HEK293 (cell line): ENCODE measurements at regions not wholly inside any gene's neighbourhood (a gene's known extent, or its start where the extent isn't known, plus 50 kb on each side); places are given as distances from the start of the nearest gene placed in this dataset.

ENCODE experiments used
- CTCF ChIA-PET: fragments of 350-600 bp; formaldehyde crosslinking; extraction: SDS; loops from one replicate; lab custom pipeline; 2021; ENCODE audit warnings: antibody characterized with exemption; lab: Yijun Ruan, JAX
- POLR2A ChIA-PET: fragments of 300-600 bp; formaldehyde crosslinking; extraction: SDS; loops from one replicate; lab custom pipeline; 2020; ENCODE audit warnings: antibody characterized with exemption, inconsistent platforms; lab: Yijun Ruan, JAX
- H3K27ac ChIP-seq: fragments of 200-500 bp; sonication (Bioruptor generic); 2 replicates; pipeline ENCODE4 v1.5.1; 2014; ENCODE audit warnings: low read depth, low read length, control low read depth, inconsistent platforms; ENCODE audit errors: extremely low read depth
- H3K36me3 ChIP-seq, 2 experiments: fragments of 200-500 bp in 1 of 2; sonication (Bioruptor generic) in 1 of 2; 1 replicate in 1 of 2; 2 replicates in 1 of 2; pipeline ENCODE4 v1.5.1; 2014 to 2017; ENCODE audit warnings: inconsistent platforms in 2 of 2, low read length in 2 of 2; ENCODE audit not compliant: control insufficient read depth in 2 of 2, insufficient read depth in 1 of 2
- H3K4me1 ChIP-seq: fragments of 200-500 bp; sonication (Bioruptor generic); 2 replicates; pipeline ENCODE4 v1.5.1; 2014; ENCODE audit warnings: mild to moderate bottlenecking, low read length, inconsistent platforms; ENCODE audit not compliant: control insufficient read depth, insufficient read depth
- H3K4me3 ChIP-seq: 2 replicates; pipeline ENCODE4 v1.5.1; 2011; ENCODE audit warnings: low read depth, mild to moderate bottlenecking, control low read depth, low read length, moderate library complexity
- H3K9me3 ChIP-seq: fragments of 200-500 bp; sonication (Bioruptor generic); 2 replicates; pipeline ENCODE4 v1.5.1; 2014; ENCODE audit warnings: low read depth, low read length, inconsistent platforms; ENCODE audit not compliant: control insufficient read depth, insufficient read depth
- GLIS1 ChIP-seq: fragments of 450-650 bp; formaldehyde crosslinking; IDR thresholded peaks from 2 replicates; pipeline ENCODE4 v1.5.1; 2016; ENCODE audit warnings: missing biosample characterization, missing genetic modification characterization
- OVOL3 ChIP-seq: fragments of 450-650 bp; formaldehyde crosslinking; IDR thresholded peaks from 2 replicates; pipeline ENCODE4 v1.5.1; 2016; ENCODE audit warnings: missing biosample characterization, missing genetic modification characterization
- REPIN1 ChIP-seq: fragments of 450-650 bp; formaldehyde crosslinking; IDR thresholded peaks from 2 replicates; pipeline ENCODE4 v1.5.1; 2017; ENCODE audit warnings: missing biosample characterization, missing genetic modification characterization, low read depth
- TCF7L2 ChIP-seq: IDR thresholded peaks from 2 replicates; pipeline ENCODE4 v1.6.1; 2011; ENCODE audit warnings: low read depth, mild to moderate bottlenecking, inconsistent platforms, low read length, moderate library complexity, borderline replicate concordance
- YY2 ChIP-seq: fragments of 450-650 bp; formaldehyde crosslinking; IDR thresholded peaks from 2 replicates; pipeline ENCODE4 v1.5.1; 2016; ENCODE audit warnings: missing biosample characterization, missing genetic modification characterization
- ZBTB21 ChIP-seq: fragments of 450-650 bp; formaldehyde crosslinking; IDR thresholded peaks from 2 replicates; pipeline ENCODE4 v1.5.1; 2017; ENCODE audit warnings: missing biosample characterization, missing genetic modification characterization
- ZEB2 ChIP-seq: fragments of 450-650 bp; formaldehyde crosslinking; IDR thresholded peaks from 2 replicates; pipeline ENCODE4 v1.5.1; 2016; ENCODE audit warnings: missing biosample characterization, missing genetic modification characterization
- ZNF121 ChIP-seq: fragments of 450-650 bp; formaldehyde crosslinking; IDR thresholded peaks from 2 replicates; pipeline ENCODE4 v1.5.1; 2016; ENCODE audit warnings: missing biosample characterization, missing genetic modification characterization
- ZNF140 ChIP-seq: fragments of 450-650 bp; formaldehyde crosslinking; IDR thresholded peaks from 2 replicates; pipeline ENCODE4 v1.5.1; 2016; ENCODE audit warnings: missing biosample characterization, missing genetic modification characterization
- ZNF174 ChIP-seq: fragments of 450-650 bp; formaldehyde crosslinking; IDR thresholded peaks from 2 replicates; pipeline ENCODE4 v1.5.0; 2017; ENCODE audit warnings: missing biosample characterization, mild to moderate bottlenecking, missing genetic modification characterization
- ZNF214 ChIP-seq: fragments of 450-650 bp; formaldehyde crosslinking; IDR thresholded peaks from 2 replicates; pipeline ENCODE4 v1.5.1; 2017; ENCODE audit warnings: missing biosample characterization, mild to moderate bottlenecking, missing genetic modification characterization, borderline replicate concordance
- ZNF292 ChIP-seq: fragments of 450-650 bp; formaldehyde crosslinking; IDR thresholded peaks from 2 replicates; pipeline ENCODE4 v1.5.1; 2016; ENCODE audit warnings: low read depth, missing biosample characterization, missing genetic modification characterization, borderline replicate concordance
- ZNF324 ChIP-seq: fragments of 450-650 bp; formaldehyde crosslinking; IDR thresholded peaks from 2 replicates; pipeline ENCODE4 v1.5.1; 2016; ENCODE audit warnings: missing biosample characterization, missing genetic modification characterization
- ZNF416 ChIP-seq: fragments of 450-650 bp; formaldehyde crosslinking; IDR thresholded peaks from 2 replicates; pipeline ENCODE4 v1.5.1; 2016; ENCODE audit warnings: missing biosample characterization, missing genetic modification characterization
- ZNF426 ChIP-seq: fragments of 450-650 bp; formaldehyde crosslinking; IDR thresholded peaks from 2 replicates; pipeline ENCODE4 v1.5.1; 2017; ENCODE audit warnings: missing biosample characterization, missing genetic modification characterization, mild to moderate bottlenecking, inconsistent platforms, moderate library complexity
- ZNF473 ChIP-seq: fragments of 450-650 bp; formaldehyde crosslinking; IDR thresholded peaks from 2 replicates; pipeline ENCODE4 v1.5.1; 2017; ENCODE audit warnings: missing biosample characterization, missing genetic modification characterization
- ZNF560 ChIP-seq: fragments of 450-650 bp; formaldehyde crosslinking; IDR thresholded peaks from 2 replicates; pipeline ENCODE4 v1.5.1; 2017; ENCODE audit warnings: missing biosample characterization, missing genetic modification characterization, borderline replicate concordance
- ZNF623 ChIP-seq: fragments of 450-650 bp; formaldehyde crosslinking; IDR thresholded peaks from 2 replicates; pipeline ENCODE4 v1.5.1; 2016; ENCODE audit warnings: missing biosample characterization, missing genetic modification characterization
- ZNF660 ChIP-seq: fragments of 450-650 bp; IDR thresholded peaks from 2 replicates; pipeline ENCODE4 v1.5.1; 2018; ENCODE audit warnings: missing biosample characterization, mild to moderate bottlenecking, missing genetic modification characterization
- ZNF777 ChIP-seq: fragments of 450-650 bp; formaldehyde crosslinking; IDR thresholded peaks from 2 replicates; pipeline ENCODE4 v1.5.1; 2017; ENCODE audit warnings: missing biosample characterization, missing genetic modification characterization, borderline replicate concordance
- ZNF785 ChIP-seq: fragments of 450-650 bp; formaldehyde crosslinking; IDR thresholded peaks from 2 replicates; pipeline ENCODE4 v1.5.1; 2016; ENCODE audit warnings: missing biosample characterization, missing genetic modification characterization
- TF ChIP-seq, protein P1 (sequence below): fragments of 450-650 bp; formaldehyde crosslinking; IDR thresholded peaks from 2 replicates; pipeline ENCODE4 v1.5.1; 2017; ENCODE audit warnings: missing biosample characterization, missing genetic modification characterization
- TF ChIP-seq, protein P2 (sequence below): fragments of 450-650 bp; formaldehyde crosslinking; IDR thresholded peaks from 2 replicates; pipeline ENCODE4 v1.5.1; 2016; ENCODE audit warnings: missing biosample characterization, missing genetic modification characterization

DNA sequence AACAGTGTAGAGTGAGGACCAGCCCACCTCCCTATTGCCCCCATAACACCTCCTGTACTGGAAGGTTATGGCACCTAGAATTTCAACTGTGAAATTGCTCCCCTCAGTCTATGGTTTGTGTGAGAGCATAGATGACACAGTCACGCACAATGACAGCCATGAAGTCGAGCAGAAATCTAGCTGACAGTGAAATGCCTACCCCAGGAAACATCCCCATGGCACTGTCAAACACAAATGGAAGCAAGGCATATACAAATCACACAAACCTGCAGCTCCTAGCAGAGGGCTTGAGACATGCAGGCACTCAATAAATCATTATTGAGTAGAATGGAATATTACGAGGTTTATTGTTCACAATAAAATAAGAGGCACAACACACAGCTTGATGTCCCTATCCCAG lies 142.5 kb upstream of the ST6GALNAC5 start (continued):
- TF ChIP-seq, protein P1, sequence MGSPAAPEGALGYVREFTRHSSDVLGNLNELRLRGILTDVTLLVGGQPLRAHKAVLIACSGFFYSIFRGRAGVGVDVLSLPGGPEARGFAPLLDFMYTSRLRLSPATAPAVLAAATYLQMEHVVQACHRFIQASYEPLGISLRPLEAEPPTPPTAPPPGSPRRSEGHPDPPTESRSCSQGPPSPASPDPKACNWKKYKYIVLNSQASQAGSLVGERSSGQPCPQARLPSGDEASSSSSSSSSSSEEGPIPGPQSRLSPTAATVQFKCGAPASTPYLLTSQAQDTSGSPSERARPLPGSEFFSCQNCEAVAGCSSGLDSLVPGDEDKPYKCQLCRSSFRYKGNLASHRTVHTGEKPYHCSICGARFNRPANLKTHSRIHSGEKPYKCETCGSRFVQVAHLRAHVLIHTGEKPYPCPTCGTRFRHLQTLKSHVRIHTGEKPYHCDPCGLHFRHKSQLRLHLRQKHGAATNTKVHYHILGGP (tag by site-specific recombination): no peak
- TF ChIP-seq ZNF623: no peak
- no peak for TF ChIP-seq ZNF324
- no peak for TF ChIP-seq ZNF174 (tag by site-specific recombination)

DNA sequence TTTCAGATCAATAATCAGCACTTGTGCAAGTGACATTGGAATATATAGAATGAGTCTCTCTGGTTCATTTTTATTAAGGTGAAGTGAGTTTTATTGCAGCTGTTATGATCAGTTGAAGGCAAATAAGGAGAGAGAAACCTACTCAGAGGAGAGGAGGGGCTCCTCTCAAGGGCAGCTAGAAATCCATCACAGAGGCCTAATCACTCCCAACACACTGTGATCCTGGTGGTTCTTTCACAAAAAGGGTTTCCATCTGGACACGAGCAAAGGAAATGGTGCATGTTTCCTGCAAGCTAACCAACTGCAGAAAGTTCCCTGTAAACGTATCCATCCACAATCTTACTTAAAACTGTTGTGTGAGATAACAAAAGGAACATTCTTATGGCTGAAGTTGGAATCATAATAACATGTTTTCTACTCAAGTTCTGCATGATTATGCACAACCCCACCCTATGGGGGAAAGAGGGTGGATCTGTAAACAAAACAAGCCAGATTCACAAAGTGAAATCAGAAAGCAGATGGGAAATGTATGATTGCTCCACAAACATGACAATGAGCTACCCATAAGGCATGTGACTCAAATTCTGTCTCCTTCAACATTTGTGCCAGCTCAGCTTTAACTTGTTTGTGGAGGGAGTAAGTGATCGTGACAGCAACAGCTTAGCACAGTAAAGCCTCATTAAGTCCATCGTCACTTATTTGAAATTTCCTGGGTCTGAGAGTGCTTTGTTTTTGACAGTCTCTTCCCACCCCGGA lies 141.2 kb upstream of the ST6GALNAC5 start:
- CTCF ChIA-PET: no interaction called here
- POLR2A ChIA-PET: no interaction called here
- no peak overlapping the region for H3K4me3 ChIP-seq
- H3K9me3 ChIP-seq: no peaks in the 10 kb centered on the region
- no peaks in the 10 kb centered on the region for H3K4me1 ChIP-seq
- H3K27ac ChIP-seq: no peak overlapping the region
- no peaks in the 10 kb centered on the region for H3K36me3 ChIP-seq
- TF ChIP-seq YY2 (no peak), TCF7L2 (no peak), ZNF560 (tag by site-specific recombination) (no peak), ZNF214 (no peak), ZNF121 (tag by site-specific recombination) (no peak), ZNF416 (tag by site-specific recombination) (no peak), ZNF473 (tag by site-specific recombination) (no peak), ZBTB21 (tag by site-specific recombination) (no peak), GLIS1 (tag by site-specific recombination) (no peak), ZNF140 (tag by site-specific recombination) (no peak), ZNF426 (tag by site-specific recombination) (no peak), ZNF777 (tag by site-specific recombination) (no peak), REPIN1 (no peak), ZNF292 (no peak), ZNF660 (tag by site-specific recombination) (no peak)

DNA sequence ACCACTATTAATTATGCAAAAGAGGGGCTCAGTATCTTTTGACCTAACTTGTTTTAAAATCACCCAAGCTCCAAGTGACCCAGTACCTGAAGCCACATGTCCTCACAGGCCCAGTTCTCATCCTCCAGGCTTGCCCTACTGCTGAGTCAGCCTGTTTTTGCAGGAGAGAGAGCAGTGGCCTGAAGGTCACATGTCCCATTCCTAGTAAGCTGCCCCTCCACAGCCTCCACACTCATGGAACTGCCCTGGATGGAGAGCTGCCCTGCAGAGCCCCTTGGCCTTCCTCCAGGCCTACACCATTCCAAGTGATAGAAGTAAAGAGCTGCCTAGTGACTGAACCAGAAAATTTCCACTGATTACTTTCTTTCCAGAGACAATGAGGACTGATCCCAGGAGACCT lies 139.8 kb upstream of the ST6GALNAC5 start:
- CTCF ChIA-PET: no interaction called here
- no peaks in the 10 kb centered on the region for H3K4me1 ChIP-seq
- H3K36me3 ChIP-seq: no peaks in the 10 kb centered on the region
- H3K27ac ChIP-seq: no peak overlapping the region
- TF ChIP-seq ZEB2 (no peak), ZNF785 (tag by site-specific recombination) (no peak), OVOL3 (tag by site-specific recombination) (no peak)
- TF ChIP-seq, protein P2, sequence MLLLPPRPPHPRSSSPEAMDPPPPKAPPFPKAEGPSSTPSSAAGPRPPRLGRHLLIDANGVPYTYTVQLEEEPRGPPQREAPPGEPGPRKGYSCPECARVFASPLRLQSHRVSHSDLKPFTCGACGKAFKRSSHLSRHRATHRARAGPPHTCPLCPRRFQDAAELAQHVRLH: no peak
- TF ChIP-seq, all 188 proteins: peak for 0
- Histone ChIP-seq H3K4me3 (no peak overlapping the region), H3K9me3 (no peaks in the 10 kb centered on the region)
- POLR2A ChIA-PET: no interaction called here
